Coronary artery (tissue), 2 donors: ENCODE measurements at regions not wholly inside any gene's neighbourhood (a gene's known extent, or its start where the extent isn't known, plus 50 kb on each side); places are given as distances from the start of the nearest gene placed in this dataset.

Experiments
- DNase-seq: peaks from one replicate; pipeline ENCODE4 v3.0.0-alpha.2; 2017; ENCODE audit warnings: low spot score
- H3K27ac ChIP-seq, 2 donors: fragments of 200-600 bp; sonication (generic); one replicate each; pipeline ENCODE4 v1.5.1; 2016 to 2019
- H3K4me3 ChIP-seq: fragments of 200-600 bp; sonication (generic); 2 replicates; pipeline ENCODE4 v1.5.1; 2016; ENCODE audit warnings: mild to moderate bottlenecking, moderate library complexity
- TF ChIP-seq, protein P1 (sequence below): fragments of 200-600 bp; sonication (generic); IDR thresholded peaks from one replicate; pipeline ENCODE4 v1.5.1; 2019; ENCODE audit warnings: antibody characterized with exemption

- DNase-seq, result no peak
- Histone ChIP-seq H3K4me3 (no peak overlapping the region), H3K27ac (no peak overlapping the region)
- TF ChIP-seq, protein P1, sequence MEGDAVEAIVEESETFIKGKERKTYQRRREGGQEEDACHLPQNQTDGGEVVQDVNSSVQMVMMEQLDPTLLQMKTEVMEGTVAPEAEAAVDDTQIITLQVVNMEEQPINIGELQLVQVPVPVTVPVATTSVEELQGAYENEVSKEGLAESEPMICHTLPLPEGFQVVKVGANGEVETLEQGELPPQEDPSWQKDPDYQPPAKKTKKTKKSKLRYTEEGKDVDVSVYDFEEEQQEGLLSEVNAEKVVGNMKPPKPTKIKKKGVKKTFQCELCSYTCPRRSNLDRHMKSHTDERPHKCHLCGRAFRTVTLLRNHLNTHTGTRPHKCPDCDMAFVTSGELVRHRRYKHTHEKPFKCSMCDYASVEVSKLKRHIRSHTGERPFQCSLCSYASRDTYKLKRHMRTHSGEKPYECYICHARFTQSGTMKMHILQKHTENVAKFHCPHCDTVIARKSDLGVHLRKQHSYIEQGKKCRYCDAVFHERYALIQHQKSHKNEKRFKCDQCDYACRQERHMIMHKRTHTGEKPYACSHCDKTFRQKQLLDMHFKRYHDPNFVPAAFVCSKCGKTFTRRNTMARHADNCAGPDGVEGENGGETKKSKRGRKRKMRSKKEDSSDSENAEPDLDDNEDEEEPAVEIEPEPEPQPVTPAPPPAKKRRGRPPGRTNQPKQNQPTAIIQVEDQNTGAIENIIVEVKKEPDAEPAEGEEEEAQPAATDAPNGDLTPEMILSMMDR, result no peak
Observed at GRCh38 chrX:138034136-138034535, 468.2 kb downstream of the ZIC3 start.

DNA sequence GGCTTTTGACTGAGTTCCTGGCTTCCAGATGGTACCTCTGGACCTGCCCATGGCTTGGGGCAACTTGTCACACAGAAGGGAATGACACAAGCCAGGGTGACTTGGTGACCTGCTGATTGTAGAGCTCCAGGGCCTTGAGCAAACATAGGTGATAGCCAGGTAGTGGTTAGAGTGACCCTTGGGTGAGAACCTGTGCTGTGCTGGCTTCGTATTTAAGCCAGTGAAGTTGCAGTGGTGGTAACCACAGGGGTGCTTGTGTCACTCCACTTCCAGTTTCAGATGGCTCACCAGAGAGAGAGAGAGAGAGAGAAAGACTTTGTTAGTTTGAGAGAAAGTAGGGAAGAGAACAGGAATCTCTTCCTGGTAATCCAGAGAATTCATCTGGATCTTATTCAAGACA, 471.6 kb downstream of the ZIC3 start:
- Histone ChIP-seq H3K27ac (no peak overlapping the region), H3K4me3 (no peak overlapping the region)
- TF ChIP-seq, protein P1, result no peak
- no peak for DNase-seq

- no peak overlapping the region for H3K27ac ChIP-seq
- no peak for DNase-seq
- TF ChIP-seq, protein P1, result no peak
- H3K4me3 ChIP-seq, result no peak overlapping the region
Observed at GRCh38 chrX:138057883-138058282, 492.0 kb downstream of the ZIC3 start.

DNA sequence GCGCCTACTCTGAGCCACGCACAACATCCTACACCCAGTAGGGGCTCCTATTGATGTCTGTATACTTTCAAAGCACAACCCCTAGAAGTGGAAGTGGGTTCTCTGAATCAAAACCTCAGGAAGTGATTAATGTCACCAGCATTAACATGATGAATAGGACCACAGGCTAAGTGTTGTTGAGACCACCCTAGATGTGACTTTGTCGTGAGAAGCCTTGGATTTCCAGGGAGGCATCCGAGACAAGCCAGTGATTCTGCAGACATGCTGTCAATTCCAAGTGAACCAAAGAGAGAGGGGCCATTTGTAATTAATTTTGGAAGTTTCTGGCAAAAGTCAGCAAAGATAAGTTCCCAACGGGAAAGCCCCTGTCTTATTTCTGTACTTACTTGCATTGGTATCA, 493.0 kb downstream of the ZIC3 start:
- Histone ChIP-seq H3K27ac (no peak overlapping the region), H3K4me3 (no peak overlapping the region)
- DNase-seq, result no peak
- TF ChIP-seq, protein P1, result no peak

- TF ChIP-seq, protein P1, result no peak
- no peak for DNase-seq
- Histone ChIP-seq H3K27ac (no peak overlapping the region), H3K4me3 (no peak overlapping the region)
Observed at GRCh38 chrX:138067415-138067814, 501.5 kb downstream of the ZIC3 start.

- Histone ChIP-seq H3K4me3 (no peak overlapping the region), H3K27ac (no peak overlapping the region)
- TF ChIP-seq, protein P1, result no peak
- no peak for DNase-seq
Observed at GRCh38 chrX:138073626-138074025, 507.7 kb downstream of the ZIC3 start.

GRCh38 chrX:138082251-138082650, 516.3 kb downstream of the ZIC3 start:
- Histone ChIP-seq H3K4me3 (no peak overlapping the region), H3K27ac (no peak overlapping the region)
- TF ChIP-seq, protein P1, result no peak
- DNase-seq, result no peak
